ENCODE measurements at regions not wholly inside any gene's neighbourhood (a gene's known extent, or its start where the extent isn't known, plus 50 kb on each side); places are given as distances from the start of the nearest gene placed in this dataset.

- TF ChIP-seq, protein P1, sequence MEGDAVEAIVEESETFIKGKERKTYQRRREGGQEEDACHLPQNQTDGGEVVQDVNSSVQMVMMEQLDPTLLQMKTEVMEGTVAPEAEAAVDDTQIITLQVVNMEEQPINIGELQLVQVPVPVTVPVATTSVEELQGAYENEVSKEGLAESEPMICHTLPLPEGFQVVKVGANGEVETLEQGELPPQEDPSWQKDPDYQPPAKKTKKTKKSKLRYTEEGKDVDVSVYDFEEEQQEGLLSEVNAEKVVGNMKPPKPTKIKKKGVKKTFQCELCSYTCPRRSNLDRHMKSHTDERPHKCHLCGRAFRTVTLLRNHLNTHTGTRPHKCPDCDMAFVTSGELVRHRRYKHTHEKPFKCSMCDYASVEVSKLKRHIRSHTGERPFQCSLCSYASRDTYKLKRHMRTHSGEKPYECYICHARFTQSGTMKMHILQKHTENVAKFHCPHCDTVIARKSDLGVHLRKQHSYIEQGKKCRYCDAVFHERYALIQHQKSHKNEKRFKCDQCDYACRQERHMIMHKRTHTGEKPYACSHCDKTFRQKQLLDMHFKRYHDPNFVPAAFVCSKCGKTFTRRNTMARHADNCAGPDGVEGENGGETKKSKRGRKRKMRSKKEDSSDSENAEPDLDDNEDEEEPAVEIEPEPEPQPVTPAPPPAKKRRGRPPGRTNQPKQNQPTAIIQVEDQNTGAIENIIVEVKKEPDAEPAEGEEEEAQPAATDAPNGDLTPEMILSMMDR (conservative IDR thresholded peaks at IDR 0.05 in 1 of 2, IDR thresholded peaks at IDR 0.05 in 1 of 2; ENCODE audit: extremely low read depth in 1 of 2, insufficient read depth in 1 of 2, low read depth in 1 of 2, low read length in 2 of 2), result no peak
- TF ChIP-seq EZH2 (IDR thresholded peaks at IDR 0.05; ENCODE audit: borderline replicate concordance, low read length), result no peak
Observed at GRCh38 chr2:165008730-165009315, 53.5 kb upstream of the SLC38A11 start.
